C4-2B (cell line): ENCODE measurements at regions not wholly inside any gene's neighbourhood (a gene's known extent, or its start where the extent isn't known, plus 50 kb on each side); places are given as distances from the start of the nearest gene placed in this dataset.

Experiments used
- CTCF ChIP-seq: fragments of 450-650 bp; conservative IDR thresholded peaks from 2 replicates; pipeline ENCODE4 v1.5.1; 2017; ENCODE audit warnings: mild to moderate bottlenecking
- ZFX ChIP-seq: fragments of 450-650 bp; IDR thresholded peaks from 2 replicates; pipeline ENCODE4 v1.6.1; 2017

- TF ChIP-seq CTCF (no peak), ZFX (no peak)
Measured at GRCh38 chr2:234404957-234405356, 91.9 kb downstream of the ARL4C start.
